SKM-1 treated with dmso at 0.1 percent for 144 hours (cell line): ENCODE measurements at regions not wholly inside any gene's neighbourhood (a gene's known extent, or its start where the extent isn't known, plus 50 kb on each side); places are given as distances from the start of the nearest gene placed in this dataset.
"Not testable (repeated sequence)": the region's sequence is repeated elsewhere in the genome, so short reads cannot be mapped to it uniquely, and the experiment has no call there.

Source experiments
- DNase-seq: peaks from one replicate; lab custom pipeline; 2025; ENCODE audit not compliant: unreplicated experiment; lab: John Stamatoyannopoulos, UW

DNA sequence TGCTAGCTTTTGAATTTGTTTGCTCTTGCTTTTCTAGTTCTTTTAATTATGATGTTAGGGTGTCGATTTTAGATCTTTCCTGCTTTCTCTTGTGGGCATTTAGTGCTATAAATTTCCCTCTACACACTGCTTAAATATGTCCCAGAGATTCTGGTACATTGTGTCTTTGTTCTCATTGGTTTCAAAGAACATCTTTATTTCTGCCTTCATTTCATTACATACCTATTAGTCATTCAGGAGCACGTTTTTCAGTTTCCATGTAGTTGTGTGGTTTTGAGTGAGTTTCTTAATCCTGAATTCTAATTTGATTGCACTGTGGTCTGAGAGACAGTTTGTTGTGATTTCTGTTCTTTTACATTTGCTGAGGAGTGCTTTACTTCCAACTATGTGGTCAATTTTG is 51.2 kb upstream of the MB21D2 start:
- not testable (repeated sequence) for DNase-seq

DNA sequence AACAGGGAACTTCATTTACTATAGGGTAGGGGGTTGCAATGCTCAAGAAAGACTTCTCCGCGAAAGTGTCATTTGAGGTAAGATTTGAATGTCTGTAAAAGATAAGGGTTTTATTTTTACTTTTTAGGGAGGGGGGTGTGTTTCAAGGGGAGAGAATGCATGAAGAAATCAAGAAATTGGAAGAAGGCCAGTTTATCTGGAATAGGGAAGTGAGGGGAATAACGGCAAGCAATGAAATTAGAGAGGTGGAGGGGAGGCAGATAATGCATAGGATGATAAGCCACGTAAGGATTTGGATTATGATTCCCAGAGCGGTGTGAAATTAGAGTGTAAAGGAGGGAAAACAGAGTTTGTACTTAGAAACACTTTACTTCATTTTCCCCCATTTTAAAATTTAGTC is 63.0 kb upstream of the MB21D2 start:
- peak; percentile 14 for DNase-seq

DNA sequence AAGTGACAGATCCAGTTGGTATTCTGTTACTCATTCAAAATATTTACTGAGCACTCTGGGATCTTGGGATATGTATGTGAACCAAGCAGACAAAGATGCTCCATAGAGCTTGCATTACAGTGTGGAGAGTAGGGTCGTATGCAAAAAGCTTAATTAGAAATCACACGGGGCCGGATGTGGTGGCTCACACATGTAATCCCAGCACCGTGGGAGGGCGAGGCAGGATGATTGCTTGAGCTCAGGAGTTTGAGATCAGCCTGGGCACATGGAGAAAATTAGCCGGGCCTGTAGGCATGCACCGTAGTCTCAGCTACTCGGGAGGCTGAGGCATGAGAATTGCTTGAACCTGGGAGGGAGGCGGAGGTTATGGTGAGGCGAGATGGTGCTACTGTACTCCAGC is 68.7 kb upstream of the MB21D2 start:
- no peak for DNase-seq

DNA sequence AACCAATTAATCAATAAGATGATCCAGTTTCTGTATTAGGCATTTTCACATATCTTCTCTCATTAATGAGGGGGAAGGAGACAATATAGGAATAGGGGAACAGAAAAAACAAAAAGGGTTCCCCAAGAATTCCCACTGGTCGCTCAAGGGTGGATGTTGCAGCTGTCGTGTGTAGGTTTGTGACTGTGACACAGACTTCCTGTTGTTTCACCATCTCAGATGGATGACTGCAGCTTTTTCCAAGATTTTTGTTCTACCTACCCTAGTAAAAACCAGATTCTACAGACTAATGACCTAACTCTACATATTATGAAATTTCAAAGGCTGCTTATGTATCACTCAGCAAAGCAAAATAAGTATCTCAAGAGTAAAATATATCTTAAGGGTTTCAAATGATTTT is 73.7 kb upstream of the MB21D2 start:
- no peak for DNase-seq

DNA sequence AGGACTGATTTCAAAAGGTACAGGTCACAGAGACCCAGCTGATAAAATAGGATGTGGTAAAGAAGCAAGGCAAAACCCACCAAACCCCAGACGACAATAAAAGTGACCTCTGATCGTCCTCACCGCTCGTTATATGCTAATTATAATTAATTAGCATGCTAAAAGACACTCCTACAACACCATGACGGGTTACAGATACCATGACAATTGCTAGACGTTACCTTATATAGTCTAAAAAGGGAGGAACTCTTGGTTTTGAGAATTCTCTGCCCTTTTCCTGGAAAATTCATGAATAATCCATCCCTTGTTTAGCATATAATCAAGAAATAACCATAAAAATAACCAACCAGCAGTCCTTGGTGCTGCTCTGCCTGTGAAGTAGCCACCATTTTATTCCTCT is 74.7 kb upstream of the MB21D2 start:
- DNase-seq, result no peak

DNA sequence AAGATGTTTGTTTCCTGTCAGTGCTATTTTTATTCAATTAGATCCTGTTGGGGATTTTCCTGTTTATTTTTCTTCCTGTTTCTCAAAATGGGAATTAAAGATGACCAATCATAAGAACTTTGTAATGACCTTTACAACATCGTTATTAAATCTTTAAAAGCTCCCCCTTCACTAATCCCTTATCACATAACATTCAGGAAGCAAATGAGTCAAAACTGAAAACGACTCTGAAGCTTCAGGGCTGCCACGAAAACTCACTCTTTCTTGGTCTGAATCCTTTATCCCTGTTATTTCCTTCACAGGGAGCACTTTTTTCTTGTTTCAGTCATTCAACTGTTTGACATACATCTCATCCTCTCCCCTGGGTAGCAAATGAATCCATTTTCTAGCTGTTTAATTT is 75.8 kb upstream of the MB21D2 start:
- DNase-seq, result no peak

DNA sequence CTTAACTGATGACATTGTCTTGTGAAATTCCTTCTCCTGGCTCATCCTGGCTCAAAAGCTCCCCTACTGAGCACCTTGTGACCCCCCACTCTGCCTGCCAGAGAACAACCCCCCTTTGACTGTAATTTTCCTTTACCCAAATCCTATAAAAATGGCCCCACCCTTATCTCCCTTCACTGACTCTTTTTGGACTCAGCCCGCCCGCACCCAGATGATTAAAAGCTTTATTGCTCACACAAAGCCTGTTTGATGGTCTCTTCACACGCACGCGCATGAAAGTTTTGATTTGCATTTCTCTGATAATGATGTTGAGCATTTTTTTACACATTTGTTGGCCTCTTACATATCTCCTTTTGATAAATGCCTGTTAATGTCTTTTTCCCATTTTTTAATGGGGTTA is 83.5 kb upstream of the MB21D2 start:
- DNase-seq, result not testable (repeated sequence)

DNA sequence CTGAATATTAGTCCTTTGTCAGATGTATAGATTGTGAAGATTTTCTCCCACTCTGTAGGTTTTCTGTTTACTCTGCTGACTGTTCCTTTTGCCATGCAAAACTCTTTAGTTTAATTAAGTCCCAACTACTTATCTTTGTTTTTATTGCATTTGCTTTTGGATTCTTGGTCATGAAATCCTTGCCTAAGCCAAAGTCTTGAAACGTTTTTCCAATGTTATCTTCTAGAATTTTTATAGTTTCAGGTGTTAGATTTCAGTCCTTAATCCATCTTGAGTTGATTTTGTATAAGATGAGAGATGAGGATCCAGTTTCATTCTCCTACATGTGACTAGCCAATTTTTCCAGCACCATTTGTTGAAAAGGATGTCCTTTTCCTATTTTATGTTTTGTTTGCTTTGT is 86.0 kb upstream of the MB21D2 start:
- not testable (repeated sequence) for DNase-seq

DNA sequence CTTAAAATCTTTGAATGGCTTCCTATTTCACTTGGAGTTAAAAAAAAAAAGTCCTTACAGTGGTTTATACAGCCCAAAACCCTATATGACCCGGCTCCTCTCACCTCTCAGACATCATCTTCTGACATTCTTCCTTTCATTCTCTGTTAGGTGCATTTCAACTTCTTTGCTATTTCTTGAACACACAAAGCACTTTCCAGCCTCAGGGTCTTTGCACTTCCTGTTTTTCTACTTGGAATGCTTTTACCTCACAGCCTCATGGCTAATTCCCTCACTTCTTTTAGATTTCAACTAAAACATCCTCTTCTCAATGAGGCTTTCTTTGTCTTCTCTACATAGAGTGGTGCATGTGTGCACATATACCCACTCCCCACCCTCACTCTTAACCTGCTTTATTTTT is 91.0 kb upstream of the MB21D2 start:
- DNase-seq, result no peak

DNA sequence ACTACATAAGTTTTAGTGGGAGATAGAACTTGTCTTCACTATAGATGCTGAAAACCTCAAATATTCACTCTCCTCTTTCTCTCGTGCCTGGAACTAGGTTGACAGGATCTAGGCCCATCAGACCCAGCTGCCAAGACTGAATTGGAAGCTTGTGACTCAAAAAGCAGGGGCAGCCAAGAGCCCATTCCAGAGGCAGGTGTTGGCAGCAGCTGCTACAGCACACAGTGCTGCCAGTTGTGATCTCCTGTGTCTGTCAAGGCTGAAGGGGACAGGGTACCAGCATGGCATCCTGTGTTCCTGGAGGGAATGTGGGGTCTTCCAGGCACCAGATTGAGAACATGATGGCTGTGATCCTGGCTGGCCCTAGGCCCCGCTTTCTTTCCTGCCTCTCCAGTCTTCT is 92.5 kb upstream of the MB21D2 start:
- no peak for DNase-seq

DNA sequence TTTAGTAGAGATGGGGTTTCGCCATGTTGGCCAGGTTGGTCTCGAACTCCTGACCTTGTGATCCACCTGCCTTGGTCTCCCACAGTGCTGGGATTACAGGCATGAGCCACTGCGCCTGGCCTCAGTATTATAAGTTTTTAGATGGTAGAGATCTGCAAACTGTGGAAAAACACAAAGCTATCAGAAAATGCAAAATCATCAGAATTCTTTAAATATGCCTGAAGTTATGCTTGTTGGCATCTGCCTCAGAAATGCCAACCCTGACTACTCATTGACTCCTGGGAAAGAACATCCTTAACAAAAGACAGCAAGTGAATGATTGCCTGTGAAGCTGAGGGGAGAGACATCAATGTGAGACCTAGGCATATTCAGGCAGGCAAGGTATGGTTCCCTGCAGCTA is 94.3 kb upstream of the MB21D2 start:
- no peak for DNase-seq

DNA sequence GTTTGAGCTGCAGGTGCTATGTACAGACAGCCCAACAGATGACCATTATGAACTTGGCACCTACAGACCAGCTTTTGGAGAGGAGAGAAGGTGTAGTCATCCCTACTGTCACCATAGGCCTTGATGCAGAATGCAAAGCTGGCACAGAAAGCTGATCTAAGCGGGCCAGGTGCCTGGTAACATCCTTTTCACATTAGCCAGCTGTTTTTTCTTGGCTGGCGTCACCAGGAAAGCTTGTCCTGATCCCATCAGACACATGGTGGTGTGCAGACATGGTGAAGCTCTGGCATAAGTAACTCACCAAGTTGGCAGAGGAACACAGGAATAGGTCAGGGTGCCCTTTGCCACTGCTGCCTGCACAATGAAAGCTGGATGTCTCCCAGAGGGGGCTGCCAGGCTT is 97.2 kb upstream of the MB21D2 start:
- DNase-seq, result no peak

DNA sequence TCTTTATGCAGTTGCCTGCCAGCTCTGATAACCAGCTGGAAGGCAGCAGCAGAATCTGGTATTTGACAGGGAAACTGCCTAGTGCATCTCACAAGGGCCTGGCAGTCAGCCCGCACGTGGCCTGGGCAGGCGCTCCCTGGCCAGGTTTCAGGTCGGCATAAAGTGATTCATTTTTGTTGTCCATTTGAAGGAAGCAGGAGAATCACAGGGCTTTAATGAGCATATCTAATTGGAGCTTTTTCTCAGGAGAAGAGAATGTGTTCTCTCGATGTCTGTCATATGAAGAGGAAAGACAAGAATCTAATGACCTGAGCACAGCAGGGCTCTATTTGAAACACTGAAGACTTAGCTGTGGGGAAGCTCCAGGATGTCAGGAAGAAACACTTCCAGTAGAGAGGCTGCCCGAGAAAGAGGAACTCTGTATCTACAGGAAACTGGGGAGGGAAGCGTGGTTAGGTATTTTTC is 98.8 kb upstream of the MB21D2 start:
- peak; percentile 17 for DNase-seq

DNA sequence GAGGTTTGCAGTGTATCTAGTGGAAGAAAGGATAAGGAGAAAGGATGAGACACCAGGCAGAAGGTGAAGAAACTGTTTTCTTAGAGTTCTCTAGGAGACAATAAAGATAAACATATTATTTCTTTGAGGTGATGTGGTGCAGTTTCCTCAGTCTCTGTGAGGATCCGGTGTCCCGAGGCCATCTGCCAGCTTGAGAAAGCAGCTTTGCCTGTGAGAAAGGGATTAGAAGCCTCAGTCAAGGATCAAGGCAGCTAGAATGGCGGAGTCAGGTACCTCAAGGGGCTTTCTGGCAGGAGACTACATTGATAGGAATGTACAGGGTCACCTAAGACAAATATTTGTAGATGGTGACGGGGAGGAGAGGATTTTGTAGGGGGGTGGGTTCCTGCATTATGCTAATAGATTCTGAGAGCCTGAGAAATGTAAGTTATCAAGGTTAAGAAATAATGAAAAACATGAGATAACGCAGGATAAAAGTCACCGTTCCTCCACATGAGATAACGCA is 103.9 kb upstream of the MB21D2 start:
- DNase-seq, result no peak

DNA sequence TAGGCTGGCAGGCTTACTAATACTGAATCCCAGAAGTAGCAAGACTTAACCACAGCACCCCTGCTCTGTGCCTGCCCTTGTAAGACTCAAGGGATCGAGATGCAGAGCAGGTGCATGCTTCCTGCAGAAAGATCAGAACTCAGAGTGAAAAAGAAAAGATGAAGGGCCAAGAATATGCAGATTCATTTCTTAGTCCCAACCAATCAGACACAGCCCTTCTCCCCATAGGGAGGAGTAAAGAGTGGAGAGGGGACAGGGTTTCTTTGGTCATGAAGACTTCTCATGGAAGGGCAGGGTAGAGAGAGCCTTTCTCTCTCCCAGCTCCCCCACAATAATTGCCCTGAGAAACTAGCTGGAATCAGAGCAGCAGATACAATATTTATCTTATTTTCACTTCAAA is 105.6 kb upstream of the MB21D2 start:
- no peak for DNase-seq

DNA sequence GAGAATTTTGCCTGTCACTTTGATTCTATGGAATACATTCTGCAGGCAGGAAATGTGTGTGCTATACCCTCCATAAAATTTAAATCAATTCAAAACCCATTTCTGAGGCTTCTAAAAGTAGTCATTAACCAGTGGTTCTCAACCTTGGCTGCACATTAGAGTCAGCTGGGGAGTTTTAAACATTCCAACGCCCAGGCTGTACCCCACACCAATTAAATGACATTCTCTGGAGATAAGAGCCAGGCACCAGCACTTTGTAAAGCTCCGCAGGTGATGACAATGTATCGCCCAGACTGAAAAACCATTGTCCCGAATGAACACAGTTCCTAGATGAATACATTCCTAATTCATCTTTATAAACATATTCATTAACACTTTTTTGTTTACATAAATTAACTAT is 110.6 kb upstream of the MB21D2 start:
- DNase-seq, result no peak

DNA sequence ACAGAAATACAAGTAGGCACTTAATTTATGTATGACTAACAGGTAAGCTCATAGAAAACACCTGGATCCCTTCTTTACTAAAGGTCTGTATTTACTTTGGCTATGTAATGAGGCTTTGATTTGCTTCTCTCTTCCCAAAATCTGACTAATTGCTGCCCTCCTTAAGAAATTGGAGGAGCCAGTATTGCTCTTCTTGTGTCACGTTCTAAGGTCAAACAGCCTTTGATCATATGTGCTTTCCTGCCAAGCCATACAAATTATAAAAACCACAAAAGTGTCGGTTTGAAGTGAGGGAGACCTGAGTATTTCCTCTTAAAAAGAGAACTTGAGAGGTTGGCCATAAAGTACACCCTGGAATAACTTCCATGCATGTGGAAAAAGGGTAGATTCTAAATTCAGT is 112.1 kb upstream of the MB21D2 start:
- DNase-seq, result no peak

DNA sequence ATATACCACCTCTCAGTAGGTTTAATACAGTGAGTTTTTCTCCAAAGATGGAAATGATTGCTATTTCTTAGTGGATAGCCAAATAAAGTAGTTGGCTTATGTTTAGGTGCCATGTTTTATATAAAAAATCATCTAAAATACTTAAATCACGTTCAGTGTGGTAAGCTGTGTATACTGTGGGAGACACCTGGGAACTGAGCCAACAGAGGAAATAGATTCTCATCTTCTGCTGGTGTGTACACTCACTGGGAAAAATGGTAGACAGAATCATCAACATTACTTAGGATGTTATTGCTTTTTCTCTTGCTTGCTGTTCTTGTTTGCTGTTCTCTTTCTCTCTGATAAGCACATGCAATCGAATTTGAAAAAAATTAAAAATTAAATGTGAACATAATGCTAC is 112.6 kb upstream of the MB21D2 start:
- DNase-seq, result no peak

DNA sequence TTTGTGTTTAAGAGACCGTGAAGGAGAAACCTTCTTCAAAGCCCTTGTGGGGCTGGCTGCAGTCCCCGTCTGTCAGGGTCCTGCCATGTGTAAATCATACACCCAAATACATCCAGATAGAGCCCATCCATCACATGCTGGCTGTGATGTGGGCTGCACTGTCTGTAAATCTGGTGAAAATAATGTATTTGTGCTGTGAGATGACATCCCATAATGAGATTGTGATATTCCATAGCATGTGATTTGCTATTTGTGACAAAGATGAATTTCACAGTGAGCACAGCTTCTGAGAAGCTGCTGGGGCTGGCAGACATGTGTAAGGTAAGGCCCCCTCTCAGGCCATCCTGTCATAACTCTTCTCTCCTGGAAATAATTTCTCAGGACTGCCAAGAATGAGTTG is 114.3 kb upstream of the MB21D2 start:
- DNase-seq, result no peak

DNA sequence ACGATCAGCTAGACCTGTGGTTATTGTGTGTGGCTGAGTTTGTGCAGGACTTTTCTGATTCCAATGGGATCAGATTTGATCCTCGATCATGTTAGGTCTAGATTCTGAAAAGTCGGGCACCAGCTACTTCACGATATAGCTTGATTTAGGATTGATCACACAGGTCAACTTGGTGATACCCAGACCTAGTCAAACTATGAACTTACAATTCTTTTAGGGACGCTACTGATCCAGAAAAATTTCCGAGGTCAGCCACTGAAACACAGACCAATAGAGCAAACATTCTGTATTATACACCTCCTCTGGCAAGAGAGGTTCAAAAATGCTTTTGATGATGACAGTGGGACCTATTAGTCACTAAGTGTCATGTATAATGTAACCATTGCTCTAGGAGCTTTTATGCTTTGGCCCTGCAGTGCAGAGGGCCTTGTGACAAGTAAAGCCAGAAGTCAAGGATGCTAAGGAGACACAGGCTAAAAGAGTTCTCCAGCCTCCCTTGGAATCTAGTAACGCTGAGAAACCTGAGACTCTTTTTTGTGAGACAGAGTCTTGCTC is 115.6 kb upstream of the MB21D2 start:
- no peak for DNase-seq

DNA sequence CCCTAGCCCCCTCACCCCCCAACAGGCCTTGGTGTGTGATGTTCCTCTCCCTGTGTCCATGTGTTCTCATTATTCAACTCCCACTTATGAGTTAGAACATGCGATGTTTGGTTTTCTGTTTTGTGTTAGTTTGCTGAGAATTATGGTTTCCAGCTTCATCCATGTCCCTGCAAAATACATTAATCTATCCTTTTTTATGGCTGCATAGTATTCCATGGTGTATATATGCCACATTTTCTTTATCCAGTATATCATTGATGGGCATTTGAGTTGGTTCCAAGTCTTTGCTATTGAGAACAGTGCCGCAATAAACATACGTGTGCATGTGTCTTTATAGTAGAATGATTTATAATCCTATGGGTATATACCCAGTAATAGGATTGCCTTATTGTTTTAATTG is 120.2 kb upstream of the MB21D2 start:
- not testable (repeated sequence) for DNase-seq

DNA sequence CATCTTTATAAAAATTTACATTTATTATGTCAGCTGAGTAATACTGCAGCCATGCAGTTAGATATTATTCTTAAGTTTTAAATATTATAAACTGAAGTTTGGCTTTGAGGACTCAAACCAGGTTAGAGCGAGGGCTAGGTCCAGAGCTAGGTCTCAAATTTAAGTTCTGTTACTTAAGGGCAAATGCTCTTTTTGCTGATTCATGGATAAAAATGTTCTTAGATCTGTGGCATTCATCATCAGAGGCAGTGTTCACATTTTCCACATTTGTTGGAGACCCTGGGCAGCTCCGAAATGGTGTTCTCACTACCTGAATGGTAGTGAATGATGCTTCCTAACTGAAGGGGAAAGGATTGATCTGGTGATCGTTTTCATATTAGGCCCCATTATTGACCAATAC is 121.4 kb upstream of the MB21D2 start:
- no peak for DNase-seq

DNA sequence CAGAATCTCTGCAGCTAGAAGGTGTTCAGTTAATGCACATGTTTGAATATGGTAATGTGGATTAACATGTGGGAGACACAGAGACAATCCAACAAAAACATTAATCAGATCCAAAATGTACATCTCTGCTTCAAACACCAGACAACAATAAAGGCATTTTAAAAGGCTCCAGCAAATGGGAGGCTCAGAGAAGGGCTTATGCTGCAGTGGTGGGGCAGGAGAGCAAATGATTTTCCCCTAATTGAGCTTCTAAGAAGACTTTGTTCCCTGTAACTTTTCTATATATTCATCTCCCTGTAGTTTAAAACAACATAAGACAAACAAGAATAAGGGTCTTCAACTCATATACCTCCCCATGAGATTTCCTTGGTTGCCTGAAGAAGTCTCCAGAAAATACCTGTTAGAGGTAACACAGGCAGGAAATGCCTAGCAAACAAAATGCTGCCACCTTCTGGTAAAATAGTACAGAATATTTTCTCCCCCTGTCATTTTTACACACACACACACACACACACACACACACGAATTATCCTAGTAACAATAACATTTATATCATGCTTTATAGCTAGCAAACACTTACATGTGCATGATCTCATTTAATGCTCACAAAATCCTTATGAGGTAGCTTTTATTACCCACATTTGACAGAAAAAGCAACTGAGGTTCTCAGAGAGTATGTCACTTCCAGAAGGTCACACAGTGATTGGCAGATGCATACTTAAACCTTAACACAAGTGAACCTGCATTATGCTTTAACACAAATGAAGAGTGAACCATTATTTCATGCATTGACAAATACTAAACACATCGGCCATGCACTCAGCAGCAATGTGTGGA is 123.4 kb upstream of the MB21D2 start:
- no peak for DNase-seq
